GM12801 (cell line): ENCODE measurements at regions not wholly inside any gene's neighbourhood (a gene's known extent, or its start where the extent isn't known, plus 50 kb on each side); places are given as distances from the start of the nearest gene placed in this dataset.

Experiments
- CTCF ChIP-seq: IDR thresholded peaks from one replicate; pipeline ENCODE4 v1.5.1; 2011; ENCODE audit warnings: control low read depth; ENCODE audit not compliant: insufficient read length; ENCODE audit errors: extremely low read depth

GRCh38 chr4:82053396-82053795 lies 320.4 kb downstream of the HNRNPD start:
- TF ChIP-seq CTCF: no peak

GRCh38 chr4:82050796-82051195 lies 323.0 kb downstream of the HNRNPD start:
- TF ChIP-seq CTCF: no peak

GRCh38 chr4:82049294-82049693 lies 324.5 kb downstream of the HNRNPD start:
- TF ChIP-seq CTCF: no peak

- no peak for TF ChIP-seq CTCF
Observed at GRCh38 chr4:82047731-82048130, 326.1 kb downstream of the HNRNPD start.

- no peak for TF ChIP-seq CTCF
Observed at GRCh38 chr4:82046796-82047195, 327.0 kb downstream of the HNRNPD start.

GRCh38 chr4:82045267-82045666 lies 328.5 kb downstream of the HNRNPD start:
- TF ChIP-seq CTCF: no peak

- TF ChIP-seq CTCF: no peak
Observed at GRCh38 chr4:82044141-82044993, 329.4 kb downstream of the HNRNPD start.
